NB4 (cell line): ENCODE measurements at regions not wholly inside any gene's neighbourhood (a gene's known extent, or its start where the extent isn't known, plus 50 kb on each side); places are given as distances from the start of the nearest gene placed in this dataset.
"Not testable (repeated sequence)": the region's sequence is repeated elsewhere in the genome, so short reads cannot be mapped to it uniquely, and the experiment has no call there.

Experiments
- DNase-seq: peaks from one replicate; pipeline ENCODE4 v3.0.0; 2010; ENCODE audit warnings: low read depth
- H3K4me3 ChIP-seq: one replicate; pipeline ENCODE4 v1.5.1; 2011; ENCODE audit warnings: mild to moderate bottlenecking, low read depth, low read length, moderate library complexity
- CTCF ChIP-seq: IDR thresholded peaks from one replicate; pipeline ENCODE4 v1.5.1; 2012; ENCODE audit warnings: low read depth, low read length
- MAX ChIP-seq: IDR thresholded peaks from 2 replicates; pipeline ENCODE4 v1.6.1; 2011; ENCODE audit warnings: low read depth, low read length
- MYC ChIP-seq: IDR thresholded peaks from 2 replicates; pipeline ENCODE4 v1.6.1; 2011; ENCODE audit warnings: low read depth, low read length
- POLR2A ChIP-seq: IDR thresholded peaks from 2 replicates; pipeline ENCODE4 v1.6.1; 2011; ENCODE audit warnings: mild to moderate bottlenecking; ENCODE audit not compliant: insufficient read length; ENCODE audit errors: extremely low read depth

- TF ChIP-seq MYC (no peak), CTCF (no peak), POLR2A (no peak), MAX (no peak)
- no peak for DNase-seq
- H3K4me3 ChIP-seq: no peak overlapping the region
These were observed 138.9 kb upstream of the SOD1 start for GRCh38 chr21:31520561-31521098.

- no peak for DNase-seq
- TF ChIP-seq POLR2A (no peak), MYC (no peak), CTCF (no peak), MAX (no peak)
- no peak overlapping the region for H3K4me3 ChIP-seq
These were observed 140.9 kb upstream of the SOD1 start for GRCh38 chr21:31518580-31518979.

- H3K4me3 ChIP-seq: no peak overlapping the region
- TF ChIP-seq MYC (no peak), POLR2A (no peak), CTCF (no peak), MAX (no peak)
- no peak for DNase-seq
These were observed 141.7 kb upstream of the SOD1 start for GRCh38 chr21:31517664-31518414.

GRCh38 chr21:31515253-31515652, 144.2 kb upstream of the SOD1 start:
- DNase-seq: no peak
- no peak overlapping the region for H3K4me3 ChIP-seq
- TF ChIP-seq POLR2A (no peak), MAX (no peak), MYC (no peak), CTCF (no peak)

- H3K4me3 ChIP-seq: no peak overlapping the region
- no peak for DNase-seq
These were observed 144.9 kb upstream of the SOD1 start for GRCh38 chr21:31514598-31514997.

GRCh38 chr21:31513541-31513940, 146.0 kb upstream of the SOD1 start:
- not testable (repeated sequence) for DNase-seq

More at GRCh38 chr21:31514598-31514997, 144.9 kb upstream of the SOD1 start:
- no peak for TF ChIP-seq POLR2A
- no peak for TF ChIP-seq MYC
- TF ChIP-seq CTCF: no peak
- TF ChIP-seq MAX: no peak

GRCh38 chr21:31511999-31512398, 147.5 kb upstream of the SOD1 start:
- DNase-seq, H3K4me3 ChIP-seq: not testable (repeated sequence)

More at GRCh38 chr21:31513541-31513940, 146.0 kb upstream of the SOD1 start:
- H3K4me3 ChIP-seq: not testable (repeated sequence)
